Stimulated activated CD4-positive, alpha-beta T cell treated with anti-CD3 and anti-CD28 coated beads, Interleukin-15, amount 100 ng/mL, for 24 hours (primary cell): ENCODE measurements at regions not wholly inside any gene's neighbourhood (a gene's known extent, or its start where the extent isn't known, plus 50 kb on each side); places are given as distances from the start of the nearest gene placed in this dataset.
"Not testable (repeated sequence)": the region's sequence is repeated elsewhere in the genome, so short reads cannot be mapped to it uniquely, and the experiment has no call there.

ENCODE experiments used
- DNase-seq: peaks from one replicate; pipeline ENCODE4 v3.0.0-alpha.2; 2020

- DNase-seq: peak; percentile 34
These were observed 368.9 kb upstream of the JARID2 start for GRCh38 chr6:14876778-14877613.

- DNase-seq: no peak
These were observed 368.1 kb upstream of the JARID2 start for GRCh38 chr6:14877758-14878157.

- DNase-seq: no peak
These were observed 365.8 kb upstream of the JARID2 start for GRCh38 chr6:14880052-14880451.

GRCh38 chr6:14880677-14881076 lies 365.2 kb upstream of the JARID2 start:
- DNase-seq: no peak

- DNase-seq: no peak
These were observed 364.5 kb upstream of the JARID2 start for GRCh38 chr6:14881398-14881797.

- DNase-seq: no peak
These were observed 363.4 kb upstream of the JARID2 start for GRCh38 chr6:14882394-14883026.

- no peak for DNase-seq
These were observed 361.9 kb upstream of the JARID2 start for GRCh38 chr6:14883921-14884320.

- no peak for DNase-seq
These were observed 360.4 kb upstream of the JARID2 start for GRCh38 chr6:14885498-14885897.

- DNase-seq: no peak
These were observed 358.7 kb upstream of the JARID2 start for GRCh38 chr6:14887181-14887580.

GRCh38 chr6:14887986-14888574 lies 357.8 kb upstream of the JARID2 start:
- no peak for DNase-seq

- no peak for DNase-seq
These were observed 357.3 kb upstream of the JARID2 start for GRCh38 chr6:14888575-14889000.

- DNase-seq: no peak
These were observed 356.7 kb upstream of the JARID2 start for GRCh38 chr6:14889188-14889587.

- DNase-seq: no peak
These were observed 356.0 kb upstream of the JARID2 start for GRCh38 chr6:14889611-14890593.

- DNase-seq: not testable (repeated sequence)
These were observed 354.0 kb upstream of the JARID2 start for GRCh38 chr6:14891820-14892375.

- no peak for DNase-seq
These were observed 351.8 kb upstream of the JARID2 start for GRCh38 chr6:14894105-14894504.

GRCh38 chr6:14896475-14896874 lies 349.4 kb upstream of the JARID2 start:
- DNase-seq: no peak

- DNase-seq: no peak
These were observed 348.0 kb upstream of the JARID2 start for GRCh38 chr6:14897831-14898230.

- DNase-seq: not testable (repeated sequence)
These were observed 346.4 kb upstream of the JARID2 start for GRCh38 chr6:14899441-14899840.

GRCh38 chr6:14900919-14901318 lies 344.9 kb upstream of the JARID2 start:
- DNase-seq: no peak

- DNase-seq: no peak
These were observed 342.5 kb upstream of the JARID2 start for GRCh38 chr6:14903176-14904038.

- DNase-seq: no peak
These were observed 340.7 kb upstream of the JARID2 start for GRCh38 chr6:14905201-14905600.
